CD4-positive, alpha-beta T cell treated with Interleukin-10 for 1 hour (primary cell): ENCODE measurements at regions not wholly inside any gene's neighbourhood (a gene's known extent, or its start where the extent isn't known, plus 50 kb on each side); places are given as distances from the start of the nearest gene placed in this dataset.

Experiments used
- DNase-seq: peaks from one replicate; pipeline ENCODE4 v3.0.0-alpha.2; 2020

DNA sequence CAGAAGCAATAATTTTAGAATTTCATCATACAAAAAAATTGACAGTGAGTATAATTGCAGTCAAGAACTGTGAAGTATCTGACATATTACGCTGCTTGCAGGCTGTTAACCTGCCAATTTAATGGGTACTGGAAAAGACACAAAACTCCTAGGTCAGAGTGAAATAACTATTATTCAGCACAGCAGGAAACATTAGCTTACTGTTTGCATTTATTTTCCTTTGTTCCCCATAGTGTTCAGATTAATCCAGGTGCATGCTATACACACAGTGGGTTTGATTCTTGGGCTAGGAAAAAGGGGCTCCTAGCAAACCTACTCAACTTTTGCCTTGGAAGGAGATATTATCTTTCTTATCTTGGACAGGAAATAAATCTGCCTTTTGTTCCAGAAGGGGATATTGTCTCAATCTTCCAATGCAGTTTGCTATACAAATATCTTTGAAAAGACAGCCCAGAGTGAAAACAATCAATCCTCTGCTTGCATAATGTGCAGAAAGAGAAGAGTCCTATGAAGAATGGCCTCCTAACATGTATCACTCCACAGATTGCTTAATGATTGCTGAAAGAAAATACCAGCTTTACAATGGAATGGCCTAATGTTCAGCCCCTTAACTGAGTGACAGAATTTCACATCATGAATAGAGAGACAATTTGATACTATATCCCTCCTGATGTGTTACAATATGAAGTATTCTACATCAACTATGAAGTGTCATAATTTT is 443.4 kb downstream of the TBC1D4 start:
- no peak for DNase-seq

DNA sequence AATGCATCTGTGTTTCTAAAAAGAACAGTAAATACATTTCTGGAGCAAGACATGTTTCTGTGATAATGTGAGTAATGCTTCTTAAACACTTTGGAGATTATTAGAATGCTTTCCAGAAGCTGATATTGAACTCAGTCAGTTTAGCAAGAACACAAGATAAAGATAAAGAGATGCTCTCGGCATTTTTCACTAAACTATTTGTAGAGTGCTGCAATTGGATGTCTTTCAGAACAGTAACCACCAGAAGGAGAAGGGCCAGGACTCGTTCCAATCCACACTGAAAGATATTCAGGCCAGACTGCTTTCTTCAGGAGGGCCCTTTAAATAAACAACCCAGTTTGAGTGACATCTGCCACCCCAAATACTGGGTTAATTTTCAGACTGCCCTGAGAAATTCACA is 456.0 kb downstream of the TBC1D4 start:
- no peak for DNase-seq

DNA sequence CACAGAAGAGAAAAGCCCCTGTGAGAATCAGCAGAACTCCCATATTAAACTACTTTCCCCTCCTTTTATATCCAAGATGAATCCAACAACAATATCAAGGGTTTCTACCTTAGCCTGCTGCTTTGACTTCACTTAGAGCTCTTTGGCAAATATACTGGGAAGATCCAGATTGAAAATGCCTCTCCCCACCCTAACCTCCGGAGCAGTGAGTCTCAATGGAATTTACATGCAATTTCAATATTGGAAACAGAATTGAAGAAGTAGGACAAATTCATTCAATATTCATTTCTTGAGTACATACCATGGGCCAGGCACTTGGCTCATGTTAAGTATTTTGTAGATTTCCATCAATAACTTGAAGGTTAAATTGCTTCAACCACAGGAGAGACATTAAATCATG is 457.4 kb downstream of the TBC1D4 start:
- no peak for DNase-seq

DNA sequence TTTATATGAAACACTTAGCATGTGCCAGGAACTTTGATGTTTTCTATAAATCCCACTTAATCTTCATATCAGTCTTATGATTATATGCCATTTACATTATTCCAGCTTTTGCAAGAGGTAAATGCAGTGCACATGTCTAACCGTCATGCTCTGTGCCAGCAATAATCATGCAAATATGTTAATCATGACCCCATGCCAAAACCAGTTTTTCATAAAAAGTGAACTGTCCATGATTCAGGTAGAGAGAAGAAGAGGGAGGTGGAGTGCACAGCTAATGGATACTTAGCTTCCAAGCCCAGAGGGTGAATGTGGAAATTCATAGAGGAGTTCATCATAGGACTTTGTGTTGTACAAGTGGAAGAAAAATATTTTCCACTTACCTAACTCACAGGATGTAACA is 458.4 kb downstream of the TBC1D4 start:
- DNase-seq: no peak

DNA sequence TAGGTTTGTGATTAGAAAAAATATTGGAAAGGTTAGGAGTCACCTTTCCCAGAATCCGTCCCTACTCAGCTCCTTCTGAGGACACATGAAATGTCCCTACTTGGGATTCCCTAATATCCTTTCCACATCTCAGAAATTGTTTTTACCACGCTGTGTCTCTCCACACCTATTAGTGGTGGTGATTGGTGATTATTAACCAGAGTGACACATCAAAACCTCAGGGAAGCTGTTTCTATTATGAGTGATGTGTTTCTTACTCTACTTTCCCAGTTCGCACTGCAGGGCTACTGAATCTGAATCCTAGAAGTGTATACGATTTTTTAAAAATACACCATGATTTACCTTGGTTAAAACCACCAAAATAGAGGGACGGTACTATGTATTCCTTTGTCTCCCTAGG is 460.8 kb downstream of the TBC1D4 start:
- no peak for DNase-seq

DNA sequence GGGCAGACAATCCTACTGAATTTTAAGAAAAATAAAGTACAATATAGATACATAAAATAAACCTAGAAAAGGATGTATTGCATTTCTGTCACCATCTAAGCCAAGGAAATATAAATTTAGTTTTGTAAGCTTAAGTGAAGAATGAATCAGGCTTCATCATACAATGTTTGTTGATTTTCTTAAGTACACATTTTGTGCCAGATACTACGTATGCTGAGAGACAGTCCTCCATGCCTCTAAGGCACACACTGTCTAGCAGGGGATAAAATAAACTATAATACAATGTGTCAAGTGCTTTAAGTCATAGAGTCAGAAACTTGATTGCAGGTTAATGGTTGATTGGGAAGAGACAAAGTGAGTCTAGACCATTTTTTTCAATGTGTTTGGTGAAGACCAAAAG is 465.7 kb downstream of the TBC1D4 start:
- no peak for DNase-seq

DNA sequence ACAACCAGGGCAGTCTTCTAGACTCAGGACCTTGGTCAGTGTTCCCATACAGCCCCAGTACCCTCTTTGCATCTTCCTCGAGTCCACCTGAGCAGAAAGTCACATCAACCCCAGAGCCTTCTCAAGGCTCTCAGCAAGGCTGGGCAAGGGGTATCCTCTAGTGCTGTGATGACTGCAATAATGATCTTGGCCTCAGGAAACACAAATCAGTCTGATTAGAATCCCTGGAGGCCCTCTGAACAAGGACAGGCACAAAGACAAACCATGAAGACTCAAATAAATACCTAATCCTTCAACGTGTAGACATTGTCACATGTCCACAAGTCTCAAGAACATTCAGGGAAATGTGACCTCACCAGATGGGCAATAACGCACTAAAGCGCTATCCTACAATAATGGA is 468.2 kb downstream of the TBC1D4 start:
- DNase-seq: no peak

DNA sequence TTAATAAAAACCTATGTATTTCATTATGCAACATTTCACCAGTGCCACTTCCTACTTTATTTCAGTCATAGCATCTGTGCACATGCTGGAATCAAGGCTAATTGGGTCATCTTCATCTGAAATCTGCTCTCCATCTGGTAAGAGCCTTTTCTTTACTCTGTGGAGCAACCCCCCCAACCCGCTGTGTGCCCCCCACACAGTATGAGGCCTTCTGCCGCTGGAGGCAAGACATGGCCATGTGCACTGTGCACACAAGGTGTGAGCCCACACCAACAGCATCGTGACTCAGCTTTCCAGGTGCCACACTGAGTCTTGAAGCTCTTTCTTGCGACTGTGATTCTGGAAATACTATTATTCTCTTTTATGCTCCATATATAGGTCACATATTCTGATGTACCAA is 471.0 kb downstream of the TBC1D4 start:
- DNase-seq: no peak

DNA sequence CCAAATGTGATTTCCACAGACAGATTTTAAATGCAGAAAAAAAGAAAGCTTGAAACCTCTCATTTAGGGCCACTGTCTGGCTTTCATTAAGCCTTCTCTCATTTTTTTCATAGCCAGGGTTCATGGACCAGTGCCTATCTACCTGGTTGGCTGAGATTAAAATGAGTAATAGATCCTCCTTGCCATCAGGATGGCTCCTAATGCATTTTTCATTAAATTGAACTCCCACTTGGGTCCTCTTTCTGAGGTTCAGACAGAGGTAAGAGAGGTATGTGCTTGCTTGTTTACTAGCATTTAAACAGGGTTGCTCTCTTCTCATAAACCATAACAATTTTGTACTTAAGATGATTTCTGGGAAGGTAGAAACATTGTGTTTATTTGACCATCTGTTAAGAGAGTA is 473.0 kb downstream of the TBC1D4 start:
- no peak for DNase-seq

DNA sequence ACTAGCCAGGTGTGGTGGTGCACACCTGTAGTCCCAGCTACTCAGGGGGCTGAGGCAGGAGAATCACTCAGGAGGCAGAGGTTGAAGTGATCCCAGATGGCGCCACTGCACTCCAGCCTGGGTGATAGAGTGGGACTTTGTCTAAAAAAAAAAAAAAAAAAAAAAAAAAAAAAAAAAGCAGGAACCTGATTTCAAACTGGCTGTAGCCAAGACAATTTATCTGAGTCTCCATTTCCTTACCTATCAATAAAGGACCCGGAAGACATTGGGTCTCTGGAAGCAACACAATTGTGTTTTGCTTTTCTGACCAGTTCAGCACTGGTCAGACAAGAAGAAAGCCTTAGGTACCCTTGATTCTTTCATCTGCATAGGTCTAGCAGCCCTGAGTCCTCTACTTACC is 491.0 kb downstream of the TBC1D4 start:
- no peak for DNase-seq

DNA sequence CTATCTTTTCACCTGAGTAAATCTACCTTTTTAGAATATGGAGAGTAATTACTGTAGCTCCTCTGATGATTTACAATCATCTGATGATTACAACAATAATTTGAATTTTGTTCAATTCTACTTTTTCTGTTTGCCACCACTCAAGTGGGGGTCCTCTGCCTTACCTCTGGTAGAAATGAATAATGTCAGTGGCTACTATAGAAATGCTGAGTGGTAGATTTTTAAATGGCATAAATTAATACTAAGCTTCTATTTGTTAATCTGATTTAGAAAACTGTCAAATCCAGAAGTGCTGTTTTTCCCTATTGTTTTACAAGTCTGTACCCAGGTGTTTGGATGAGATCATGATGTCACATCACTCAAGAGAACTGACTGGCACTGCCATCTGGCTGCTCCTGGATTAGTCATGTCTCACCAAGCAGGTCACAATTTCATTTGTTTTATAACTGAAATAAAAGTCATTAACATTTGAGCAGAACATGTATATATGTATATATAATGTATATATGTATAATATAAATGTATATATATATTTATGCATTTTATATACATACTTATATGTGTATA is 494.8 kb downstream of the TBC1D4 start:
- DNase-seq: no peak

DNA sequence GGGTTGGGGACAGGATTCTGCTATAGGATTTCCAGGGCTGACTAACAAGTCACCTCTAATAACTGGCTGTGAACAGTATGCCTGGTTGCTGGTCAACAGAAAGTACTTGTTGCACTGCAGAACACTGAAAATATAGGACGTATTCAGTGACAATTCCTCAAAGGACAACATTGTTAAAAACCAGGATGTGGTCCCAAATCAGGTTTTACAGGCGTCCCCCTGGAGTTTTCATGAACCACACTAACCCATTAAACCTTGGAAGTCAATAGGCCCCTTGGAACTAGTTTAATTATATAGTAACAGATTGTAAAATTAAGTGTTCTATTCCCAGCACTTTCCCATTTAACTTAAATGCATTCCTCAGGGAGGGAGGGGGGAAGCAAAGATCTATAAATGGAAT is 495.4 kb downstream of the TBC1D4 start:
- no peak for DNase-seq

DNA sequence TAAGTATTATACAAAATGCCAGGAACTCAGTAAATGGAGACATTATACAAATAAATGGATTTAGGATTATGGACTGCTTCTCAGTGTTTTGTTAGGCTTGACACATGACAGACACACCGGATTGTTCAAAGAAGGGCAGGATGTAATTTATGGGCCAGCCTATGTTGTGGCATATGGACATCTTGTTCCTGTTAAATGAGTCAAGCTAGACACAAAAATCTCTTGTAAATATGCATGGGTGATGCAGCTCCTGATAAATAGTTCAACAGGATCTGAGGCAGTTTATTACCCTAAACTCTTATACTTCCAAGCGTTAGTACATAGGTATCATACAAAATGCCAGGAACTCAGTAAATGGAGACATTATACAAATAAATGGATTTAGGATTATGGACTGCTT is 502.3 kb downstream of the TBC1D4 start:
- no peak for DNase-seq

DNA sequence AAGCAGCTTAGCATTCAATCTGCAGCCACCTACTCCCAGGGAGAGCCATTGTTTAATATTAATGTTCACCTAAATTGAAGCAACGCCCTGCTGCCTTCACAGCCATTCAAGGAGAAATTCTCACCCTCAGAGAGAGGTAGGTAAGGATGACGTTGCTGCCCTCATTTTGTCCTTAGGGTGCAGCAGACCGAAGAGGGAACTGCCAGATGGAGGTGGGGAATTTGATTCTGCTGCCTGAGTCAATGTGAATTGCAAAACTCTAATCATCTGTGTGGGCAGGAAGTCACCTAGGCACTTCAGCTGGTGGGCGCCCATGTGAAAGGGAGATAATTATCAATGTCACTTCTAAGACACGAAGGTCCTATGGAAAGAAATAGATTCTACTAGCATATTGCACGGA is 503.4 kb downstream of the TBC1D4 start:
- no peak for DNase-seq

DNA sequence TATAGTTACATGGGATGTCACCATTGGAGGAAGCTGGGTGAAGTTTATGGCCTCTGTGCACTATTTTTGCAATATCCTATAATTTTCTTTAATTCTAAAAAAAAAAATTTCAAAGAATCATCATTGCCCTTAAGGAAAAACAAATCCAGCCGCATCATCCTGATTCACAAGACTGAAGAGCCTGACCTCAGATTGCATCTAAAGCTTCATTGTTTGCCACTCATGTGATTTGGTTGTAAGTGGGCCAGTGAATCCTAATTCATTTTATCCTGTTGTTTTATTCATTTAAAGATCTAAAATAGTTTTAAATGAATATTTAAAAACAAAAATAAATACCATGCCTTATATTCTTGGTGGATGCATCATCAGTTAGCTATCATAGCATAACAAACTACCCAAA is 504.5 kb downstream of the TBC1D4 start:
- no peak for DNase-seq

DNA sequence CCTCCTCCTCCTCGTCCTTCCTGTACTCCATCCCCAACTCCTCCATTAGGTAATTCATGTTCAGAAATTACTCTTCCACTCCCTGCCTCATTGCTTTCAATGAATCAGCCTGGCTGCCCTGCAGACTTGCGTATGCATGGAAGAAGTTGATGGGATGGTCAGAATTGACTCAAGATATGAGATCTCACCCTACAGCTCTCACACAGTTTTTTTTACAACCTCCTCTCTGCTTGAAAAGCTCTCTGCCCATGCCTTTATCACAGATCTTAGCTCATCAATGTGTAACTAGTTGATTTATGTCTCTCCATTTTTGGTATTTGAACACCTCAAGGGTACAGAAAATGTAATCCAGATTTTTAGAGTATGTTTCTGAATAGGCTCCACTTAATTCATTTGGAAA is 506.9 kb downstream of the TBC1D4 start:
- DNase-seq: no peak

DNA sequence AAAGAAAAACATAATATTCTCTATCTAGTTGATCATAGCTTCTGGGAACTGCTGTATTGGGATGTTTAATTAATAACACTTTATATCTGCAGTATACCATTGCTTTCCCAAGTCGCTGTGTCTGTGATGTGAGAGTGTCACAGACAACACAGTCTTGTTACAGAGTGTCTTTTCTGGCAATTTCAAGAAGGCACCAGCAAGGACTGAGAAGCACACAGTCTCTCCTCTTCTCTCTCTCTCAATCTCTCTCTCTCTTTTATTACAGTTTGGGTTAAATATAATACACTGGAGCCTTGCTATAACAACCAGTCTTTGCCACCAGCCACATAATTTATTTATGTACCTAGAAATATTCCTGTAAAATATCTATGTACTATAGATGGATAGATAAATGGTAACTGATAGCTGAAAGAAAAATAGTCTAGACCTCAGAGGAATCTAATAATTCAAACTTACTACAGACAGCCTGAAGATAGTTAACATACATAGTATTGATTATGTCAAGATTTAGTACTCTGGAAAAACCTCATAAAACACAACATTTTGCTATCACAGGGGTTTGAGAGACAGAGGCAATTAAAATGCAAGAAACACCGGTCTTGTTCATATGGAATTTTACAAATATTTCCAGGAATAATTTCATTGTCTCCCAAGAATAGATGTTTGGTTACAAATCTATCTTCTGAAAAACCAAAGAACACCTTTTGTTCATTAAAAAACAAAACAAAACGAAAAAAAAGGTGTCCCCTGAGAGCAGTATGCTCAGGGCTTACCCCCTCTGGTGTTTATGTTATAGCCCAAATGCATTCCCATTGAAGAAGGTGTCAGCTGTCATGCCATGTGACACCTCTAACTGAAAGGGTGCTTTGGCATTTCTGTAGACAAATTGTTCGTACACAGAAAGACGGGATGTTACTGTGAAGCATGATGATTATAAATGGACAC is 507.8 kb downstream of the TBC1D4 start:
- DNase-seq: no peak

DNA sequence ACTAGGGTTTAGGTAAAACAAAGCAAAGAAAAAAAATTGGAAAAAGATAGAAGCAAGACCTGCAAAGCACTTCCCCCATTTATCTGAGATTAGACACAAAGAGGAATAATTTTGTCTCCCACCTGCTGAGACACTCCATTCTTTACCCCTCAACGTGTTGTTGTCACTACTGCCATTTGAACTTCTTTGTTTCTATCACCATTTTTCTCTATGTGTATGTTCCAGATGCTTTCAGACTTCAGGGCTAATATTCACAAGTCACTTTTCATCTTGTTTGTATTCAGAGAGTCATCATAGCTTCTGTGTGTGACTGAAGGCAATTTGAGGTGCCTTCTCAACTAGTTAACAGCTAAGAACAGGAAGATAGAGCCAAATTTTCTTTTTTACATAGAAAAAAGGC is 512.5 kb downstream of the TBC1D4 start:
- no peak for DNase-seq

DNA sequence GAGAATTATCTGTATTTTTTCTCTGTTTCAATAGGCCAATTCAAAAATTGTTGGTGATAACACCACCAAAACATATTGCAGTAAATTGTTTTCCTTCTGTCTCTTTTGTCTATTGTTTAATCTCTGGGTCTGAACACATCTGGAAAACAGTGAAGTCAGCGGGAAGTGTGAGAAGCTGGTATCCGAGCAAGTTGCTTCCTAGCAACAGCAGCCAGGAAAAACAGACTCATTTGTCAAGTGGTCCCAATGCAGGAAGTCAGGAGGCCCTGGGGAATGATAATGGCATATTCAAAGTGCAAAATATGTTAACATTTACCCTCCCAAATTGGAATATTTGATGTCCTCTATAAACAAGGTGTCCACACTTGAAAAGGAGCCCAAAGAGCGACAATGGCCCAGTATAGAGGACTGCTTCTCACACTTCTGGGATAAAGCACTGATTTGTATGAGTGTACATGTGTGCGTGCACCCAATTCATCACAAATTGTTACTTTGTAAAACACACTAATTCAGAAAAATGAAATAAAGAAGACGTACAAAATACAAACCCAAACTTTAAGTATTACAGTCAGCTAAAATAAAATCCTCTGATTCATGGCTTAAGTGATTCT is 515.0 kb downstream of the TBC1D4 start:
- no peak for DNase-seq

DNA sequence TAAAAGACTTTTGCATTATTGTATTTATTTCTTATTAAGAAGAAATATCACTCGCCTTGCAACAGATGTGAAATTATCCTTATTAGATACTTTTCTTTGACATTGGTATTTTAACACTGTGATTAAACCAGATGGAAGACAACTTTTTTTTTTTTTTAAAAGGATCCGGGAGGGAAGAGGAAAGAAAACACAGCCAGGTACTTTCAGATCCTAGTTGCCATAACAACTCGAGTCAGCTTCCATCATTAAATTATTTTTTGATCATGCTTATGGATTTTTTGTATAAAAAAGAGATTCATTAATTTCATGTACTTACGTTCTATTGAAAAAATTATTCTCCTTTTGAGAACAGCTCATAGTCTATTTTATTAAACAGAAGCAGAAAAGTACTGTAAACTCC is 515.7 kb downstream of the TBC1D4 start:
- no peak for DNase-seq

DNA sequence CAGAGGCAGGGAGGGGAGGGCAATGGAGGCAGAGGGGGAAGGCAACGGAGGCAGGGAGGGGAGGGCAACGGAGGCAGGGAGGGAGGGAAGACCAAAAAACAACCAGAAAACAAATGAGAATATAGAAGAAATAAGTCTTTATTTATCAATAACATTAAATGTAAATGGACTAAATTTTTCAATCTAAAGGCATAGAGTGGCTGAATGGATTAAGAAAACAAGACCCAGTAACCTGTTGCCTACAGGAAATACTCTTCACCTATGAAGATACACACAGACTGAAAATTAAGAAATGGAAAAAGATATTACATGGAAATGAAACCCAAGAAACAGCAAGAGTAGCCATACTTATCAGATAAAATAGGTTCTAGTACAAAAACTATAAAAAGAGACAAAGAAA is 536.3 kb downstream of the TBC1D4 start:
- DNase-seq: no peak

DNA sequence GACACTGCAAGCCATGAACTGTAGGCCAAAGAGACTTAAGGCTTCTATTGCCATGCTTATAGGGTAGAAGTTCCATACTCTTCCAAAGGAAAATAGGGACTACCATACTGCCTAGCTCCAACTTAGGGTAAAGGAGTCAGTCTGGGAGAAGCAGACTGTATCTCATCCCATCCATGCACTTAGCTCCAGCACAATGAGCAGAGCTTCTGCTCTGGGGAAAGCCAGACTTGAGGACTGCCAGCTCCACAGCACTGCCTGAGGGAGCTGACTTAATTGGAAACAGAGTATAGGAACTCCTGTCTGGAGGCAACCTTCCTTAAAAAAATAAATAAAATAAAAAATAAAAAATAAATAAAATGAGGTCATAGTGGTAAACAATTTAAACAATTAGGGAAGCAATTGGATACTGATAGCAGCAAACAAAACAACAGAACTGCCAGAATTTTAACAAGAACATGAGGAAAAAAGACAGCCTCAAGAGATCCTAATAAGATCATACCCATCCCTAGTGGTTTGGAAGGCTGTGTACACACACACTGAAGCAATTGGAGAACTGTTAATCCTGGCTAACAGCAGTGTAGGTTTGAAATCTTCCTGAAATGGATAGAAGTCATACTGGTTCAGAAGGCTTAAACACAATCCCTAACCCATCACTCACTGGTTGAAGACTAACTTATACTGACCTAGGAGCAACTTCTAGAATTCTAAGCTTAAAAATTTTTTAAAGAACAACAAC is 550.1 kb downstream of the TBC1D4 start:
- no peak for DNase-seq
